IMR-90 (cell line): ENCODE measurements at regions not wholly inside any gene's neighbourhood (a gene's known extent, or its start where the extent isn't known, plus 50 kb on each side); places are given as distances from the start of the nearest gene placed in this dataset.

Experiments
- BHLHE40 ChIP-seq: fragments of 150-350 bp; IDR thresholded peaks from 2 replicates; pipeline ENCODE4 v1.6.1; 2016; ENCODE audit warnings: mild to moderate bottlenecking, low read depth, low read length
- CEBPB ChIP-seq: IDR thresholded peaks from 2 replicates; pipeline ENCODE4 v1.6.1; 2012; ENCODE audit warnings: low read depth, low read length, improper control_type of control experiment
- CTCF ChIP-seq: conservative IDR thresholded peaks from 2 replicates; pipeline ENCODE4 v1.5.1; 2012; ENCODE audit warnings: mild to moderate bottlenecking, low read depth, low read length, improper control_type of control experiment
- FOS ChIP-seq: fragments of 150-350 bp; IDR thresholded peaks from 2 replicates; pipeline ENCODE4 v1.6.1; 2016; ENCODE audit warnings: low read depth, low read length
- MXI1 ChIP-seq: IDR thresholded peaks from 2 replicates; pipeline ENCODE4 v1.6.1; 2012; ENCODE audit warnings: low read depth, mild to moderate bottlenecking, low read length, moderate library complexity, borderline replicate concordance
- NFE2L2 ChIP-seq: fragments of 150-350 bp; IDR thresholded peaks from 2 replicates; pipeline ENCODE4 v1.6.1; 2016; ENCODE audit warnings: low read depth, mild to moderate bottlenecking, low read length
- POLR2A ChIP-seq: IDR thresholded peaks from 2 replicates; pipeline ENCODE4 v1.6.1; 2012; ENCODE audit warnings: mild to moderate bottlenecking, low read depth, low read length
- RAD21 ChIP-seq: IDR thresholded peaks from 2 replicates; pipeline ENCODE4 v1.6.1; 2012; ENCODE audit warnings: low read length, improper control_type of control experiment
- RFX5 ChIP-seq: IDR thresholded peaks from 2 replicates; pipeline ENCODE4 v1.8.0; 2012; ENCODE audit warnings: low read depth, mild to moderate bottlenecking, low read length, moderate library complexity
- SMC3 ChIP-seq: fragments of 150-350 bp; IDR thresholded peaks from 2 replicates; pipeline ENCODE4 v1.6.1; 2016; ENCODE audit warnings: low read depth, mild to moderate bottlenecking, antibody characterized with exemption, low read length, moderate library complexity
- TF ChIP-seq, protein P1 (sequence below): fragments of 150-350 bp; IDR thresholded peaks from 2 replicates; pipeline ENCODE4 v1.6.1; 2016; ENCODE audit warnings: low read depth, mild to moderate bottlenecking, low read length, moderate library complexity, borderline replicate concordance

GRCh38 chr5:179453616-179454015, 96.7 kb upstream of the RUFY1 start:
- TF ChIP-seq RAD21 = no peak
- no peak for TF ChIP-seq CTCF
- TF ChIP-seq BHLHE40 = no peak
- TF ChIP-seq POLR2A = no peak
- TF ChIP-seq MXI1 = no peak
- TF ChIP-seq NFE2L2 = no peak
- no peak for TF ChIP-seq CEBPB
- TF ChIP-seq RFX5 = no peak
- TF ChIP-seq, protein P1, sequence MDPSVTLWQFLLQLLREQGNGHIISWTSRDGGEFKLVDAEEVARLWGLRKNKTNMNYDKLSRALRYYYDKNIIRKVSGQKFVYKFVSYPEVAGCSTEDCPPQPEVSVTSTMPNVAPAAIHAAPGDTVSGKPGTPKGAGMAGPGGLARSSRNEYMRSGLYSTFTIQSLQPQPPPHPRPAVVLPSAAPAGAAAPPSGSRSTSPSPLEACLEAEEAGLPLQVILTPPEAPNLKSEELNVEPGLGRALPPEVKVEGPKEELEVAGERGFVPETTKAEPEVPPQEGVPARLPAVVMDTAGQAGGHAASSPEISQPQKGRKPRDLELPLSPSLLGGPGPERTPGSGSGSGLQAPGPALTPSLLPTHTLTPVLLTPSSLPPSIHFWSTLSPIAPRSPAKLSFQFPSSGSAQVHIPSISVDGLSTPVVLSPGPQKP = no peak
- no peak for TF ChIP-seq SMC3
- no peak for TF ChIP-seq FOS
